ENCODE measurements at regions not wholly inside any gene's neighbourhood (a gene's known extent, or its start where the extent isn't known, plus 50 kb on each side); places are given as distances from the start of the nearest gene placed in this dataset.
A peak's percentile ranks its signal among the peaks of the same experiment; 100 is the strongest.

GRCh38 chr1:235045034-235045690, 83.5 kb downstream of the TOMM20 start:
- intact Hi-C loops (cut with DNase I, micrococcal nuclease) = loop anchor here in 1 of 2 experiments (5.0 kb wide), 1 partner anchor 113 kb away; no protein-coding TSS in a partner anchor
- Histone ChIP-seq H3K9me3 (ENCODE audit: control insufficient read depth in 1 of 2, insufficient read depth in 1 of 2, low read length in 2 of 2) (no peaks in the 10 kb centered on the region), H3K27ac (ENCODE audit: low read depth in 1 of 2, low read length in 2 of 2) (no peak overlapping the region), H3K4me3 (ENCODE audit: low read length) (no peak overlapping the region), H3K36me3 (ENCODE audit: insufficient read depth, low read length) (no peaks in the 10 kb centered on the region), H3K27me3 (ENCODE audit: control insufficient read depth in 1 of 2, insufficient read depth in 2 of 2, low read length in 2 of 2) (no peaks in the 10 kb centered on the region), H3K4me1 (ENCODE audit: insufficient read depth, low read length) (peaks cover 20% of the 10 kb centered on the region)
- Mint-ChIP-seq H3K27me3 (no peaks in the 10 kb centered on the region), H3K36me3 (ENCODE audit: low read depth) (no peaks in the 10 kb centered on the region), H3K4me3 (no peak overlapping the region), H3K27ac (no peak overlapping the region), H3K9me3 (no peaks in the 10 kb centered on the region), H3K4me1 (ENCODE audit: low read depth) (peaks cover 24% of the 10 kb centered on the region)
- ChIA-PET POLR2A (no interaction called here), CTCF (no interaction called here)
- DNase-seq (no peak), ATAC-seq (ENCODE audit: poor library complexity) (no peak)
- TF ChIP-seq CTCF (IDR thresholded peaks at IDR 0.05) = no peak

- intact Hi-C loops (cut with DNase I, micrococcal nuclease) = no loop called here
- no peak for ATAC-seq (ENCODE audit: poor library complexity)
- no peak overlapping the region for H3K4me3 Mint-ChIP-seq
These were observed 85.4 kb downstream of the TOMM20 start for GRCh38 chr1:235043234-235043633.

GRCh38 chr1:235038701-235039100, 89.9 kb downstream of the TOMM20 start:
- Histone ChIP-seq H3K4me1 (ENCODE audit: insufficient read depth, low read length) (peaks cover 3% of the 10 kb centered on the region), H3K9me3 (ENCODE audit: control insufficient read depth in 1 of 2, insufficient read depth in 1 of 2, low read length in 2 of 2) (peaks cover 0 to 6% of the 10 kb centered on the region in 2 experiments), H3K27ac (ENCODE audit: low read depth in 1 of 2, low read length in 2 of 2) (no peak overlapping the region), H3K4me3 (ENCODE audit: low read length) (no peak overlapping the region), H3K27me3 (ENCODE audit: control insufficient read depth in 1 of 2, insufficient read depth in 2 of 2, low read length in 2 of 2) (no peaks in the 10 kb centered on the region), H3K36me3 (ENCODE audit: insufficient read depth, low read length) (no peaks in the 10 kb centered on the region)
- ChIA-PET CTCF (interaction anchor here (0.7 kb wide), 2 partner anchors 17 to 19 kb away, joined by 3 read pairs; no protein-coding TSS in a partner anchor), POLR2A (no interaction called here)
- no peak overlapping the region for H3K27ac Mint-ChIP-seq
- ATAC-seq (ENCODE audit: poor library complexity) (no peak), DNase-seq (no peak)
- no peak overlapping the region for H3K4me3 Mint-ChIP-seq
- peaks cover 6% of the 10 kb centered on the region for H3K4me1 Mint-ChIP-seq (ENCODE audit: low read depth)
- intact Hi-C loops (cut with DNase I, micrococcal nuclease) = no loop called here
- H3K27me3 Mint-ChIP-seq = no peaks in the 10 kb centered on the region
- H3K36me3 Mint-ChIP-seq (ENCODE audit: low read depth) = peaks cover 7% of the 10 kb centered on the region
- no peak for TF ChIP-seq CTCF (IDR thresholded peaks at IDR 0.05)
- H3K9me3 Mint-ChIP-seq = peaks cover 4% of the 10 kb centered on the region

More at GRCh38 chr1:235043234-235043633, 85.4 kb downstream of the TOMM20 start:
- ChIA-PET CTCF (no interaction called here), POLR2A (no interaction called here)
- Histone ChIP-seq H3K4me1 (ENCODE audit: insufficient read depth, low read length) (peaks cover 17% of the 10 kb centered on the region), H3K27me3 (ENCODE audit: control insufficient read depth in 1 of 2, insufficient read depth in 2 of 2, low read length in 2 of 2) (no peaks in the 10 kb centered on the region), H3K4me3 (ENCODE audit: low read length) (no peak overlapping the region), H3K9me3 (ENCODE audit: control insufficient read depth in 1 of 2, insufficient read depth in 1 of 2, low read length in 2 of 2) (peaks cover 0 to 4% of the 10 kb centered on the region in 2 experiments), H3K36me3 (ENCODE audit: insufficient read depth, low read length) (no peaks in the 10 kb centered on the region), H3K27ac (ENCODE audit: low read depth in 1 of 2, low read length in 2 of 2) (no peak overlapping the region)
- no peak overlapping the region for H3K27ac Mint-ChIP-seq
- H3K4me1 Mint-ChIP-seq (ENCODE audit: low read depth) = peaks cover 23% of the 10 kb centered on the region
- H3K36me3 Mint-ChIP-seq (ENCODE audit: low read depth) = peaks cover 3% of the 10 kb centered on the region
- H3K9me3 Mint-ChIP-seq = no peaks in the 10 kb centered on the region
- no peak for TF ChIP-seq CTCF (IDR thresholded peaks at IDR 0.05)
- peak in 1 of 14 experiments; percentile 15 for DNase-seq
- H3K27me3 Mint-ChIP-seq = no peaks in the 10 kb centered on the region
